Activated T-cell treated with anti-CD3 and anti-CD28 coated beads, Interleukin-2, amount 50 U/mL, for 4 hours (primary cell): ENCODE measurements at regions not wholly inside any gene's neighbourhood (a gene's known extent, or its start where the extent isn't known, plus 50 kb on each side); places are given as distances from the start of the nearest gene placed in this dataset.

Experiments used
- ATAC-seq, 2 donors: fragments of 200-7000 bp; cut with Tn5 transposase; one replicate each; pipeline ENCODE4 v1.10.0; 2021
- DNase-seq: peaks from one replicate; pipeline ENCODE4 v3.0.0-alpha.2; 2020
- H3K27me3 Mint-ChIP-seq: one replicate; pipeline ENCODE4 v1.8.0; 2021; ENCODE audit warnings: low read depth, mixed read lengths
- H3K36me3 Mint-ChIP-seq: one replicate; pipeline ENCODE4 v1.8.0; 2022; ENCODE audit warnings: mixed read lengths; ENCODE audit not compliant: insufficient read depth
- H3K4me1 Mint-ChIP-seq: one replicate; pipeline ENCODE4 v1.8.0; 2021; ENCODE audit warnings: low read depth, mixed read lengths
- H3K4me3 Mint-ChIP-seq: one replicate; pipeline ENCODE4 v1.8.0; 2021; ENCODE audit warnings: mild to moderate bottlenecking, moderate library complexity, mixed read lengths
- H3K9me3 Mint-ChIP-seq: one replicate; pipeline ENCODE4 v1.8.0; 2021; ENCODE audit warnings: mixed read lengths

DNA sequence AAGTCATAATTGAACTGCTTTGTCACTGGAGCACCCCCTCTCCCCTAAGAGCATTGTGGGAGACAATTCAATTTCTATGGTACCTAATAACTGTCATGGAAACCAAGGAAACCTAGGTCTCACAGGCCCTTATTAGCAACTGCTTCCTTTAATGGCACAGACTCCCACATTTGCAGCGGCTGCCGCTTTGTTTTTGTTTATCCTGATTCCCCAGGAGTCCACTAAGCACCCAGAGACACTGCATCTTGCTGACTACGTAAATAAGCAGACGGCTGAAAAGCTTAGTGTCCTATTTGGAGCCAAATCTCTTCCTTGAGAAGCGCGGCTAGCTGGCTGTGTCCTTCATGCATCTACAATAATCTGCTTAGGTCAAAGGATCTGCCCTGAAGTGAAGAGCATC is 494.4 kb downstream of the TMA16 start:
- H3K36me3 Mint-ChIP-seq = no peaks in the 10 kb centered on the region
- DNase-seq (no peak), ATAC-seq (no peak)
- no peaks in the 10 kb centered on the region for H3K27me3 Mint-ChIP-seq
- H3K9me3 Mint-ChIP-seq = no peaks in the 10 kb centered on the region
- H3K4me1 Mint-ChIP-seq = no peaks in the 10 kb centered on the region
- no peak overlapping the region for H3K4me3 Mint-ChIP-seq

DNA sequence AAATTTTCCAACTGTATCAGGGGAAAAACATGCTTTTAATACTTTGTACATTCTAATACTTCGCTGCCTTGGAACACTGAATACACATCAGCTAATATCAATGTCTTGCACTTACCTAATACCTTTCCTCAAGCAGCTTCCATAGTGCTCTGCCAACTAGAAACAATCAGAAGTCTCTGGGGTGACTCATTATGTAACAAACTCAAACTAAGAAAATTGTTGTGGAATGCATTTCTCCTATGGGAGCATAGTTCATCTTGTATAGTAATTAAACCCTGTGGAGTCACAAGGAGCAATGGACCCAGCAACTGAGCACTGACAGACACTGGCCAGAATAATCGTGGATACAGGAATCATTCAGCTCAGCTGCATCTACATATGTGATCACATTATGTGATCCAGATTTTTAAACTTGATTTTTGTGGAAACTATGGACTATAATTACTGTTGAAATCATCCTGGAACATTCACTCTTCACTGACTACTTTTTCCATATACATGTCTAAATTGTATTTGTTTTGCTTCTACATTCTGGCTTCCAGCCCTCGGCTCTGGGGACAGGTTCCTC is 496.9 kb downstream of the TMA16 start:
- Mint-ChIP-seq H3K27me3 (no peaks in the 10 kb centered on the region), H3K4me3 (no peak overlapping the region), H3K4me1 (no peaks in the 10 kb centered on the region), H3K36me3 (no peaks in the 10 kb centered on the region), H3K9me3 (no peaks in the 10 kb centered on the region)
- no peak for ATAC-seq
- DNase-seq = no peak

DNA sequence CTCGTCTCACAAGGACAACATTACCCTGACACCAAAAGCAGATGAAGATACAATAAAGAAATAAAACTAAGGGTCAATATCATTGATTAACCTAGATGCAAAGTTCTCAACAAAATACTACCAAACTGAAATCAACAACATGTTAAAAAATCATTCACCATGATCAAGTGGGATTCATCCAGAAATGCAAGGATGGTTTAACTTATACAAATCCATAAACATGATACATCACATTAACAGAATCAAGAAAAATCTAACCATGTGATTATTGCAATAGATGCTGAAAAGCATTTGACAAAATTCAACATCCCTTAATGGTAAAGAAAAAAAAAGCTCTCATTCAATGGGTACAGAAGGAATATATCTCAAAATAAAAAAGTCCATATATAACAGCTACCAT is 514.9 kb downstream of the TMA16 start:
- Mint-ChIP-seq H3K36me3 (no peaks in the 10 kb centered on the region), H3K4me3 (no peak overlapping the region), H3K9me3 (peaks cover 10% of the 10 kb centered on the region), H3K27me3 (no peaks in the 10 kb centered on the region), H3K4me1 (peaks cover 19% of the 10 kb centered on the region)
- no peak for ATAC-seq
- DNase-seq = no peak

DNA sequence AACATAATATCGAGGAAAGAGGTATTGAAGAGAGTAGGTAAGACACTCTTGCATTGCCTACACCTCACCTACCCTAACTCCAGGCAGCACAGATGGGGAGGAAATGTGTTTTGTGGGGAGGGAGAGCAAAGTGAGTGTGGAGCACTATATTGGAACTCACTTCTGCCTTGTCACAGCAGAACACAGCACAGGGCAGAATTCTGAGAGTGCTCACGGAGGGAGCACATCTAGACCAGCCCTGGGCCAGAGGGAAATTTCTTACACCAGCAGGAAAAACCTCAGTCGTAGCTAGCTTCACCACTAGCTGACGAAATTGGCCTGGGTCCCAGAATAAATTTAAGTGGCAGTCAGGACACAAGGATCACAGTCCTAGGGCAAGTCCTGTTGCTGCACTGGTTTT is 517.3 kb downstream of the TMA16 start:
- H3K9me3 Mint-ChIP-seq = peaks cover 14% of the 10 kb centered on the region
- ATAC-seq (no peak), DNase-seq (no peak)
- peaks cover 20% of the 10 kb centered on the region for H3K4me1 Mint-ChIP-seq
- H3K27me3 Mint-ChIP-seq = peaks cover 3% of the 10 kb centered on the region
- no peaks in the 10 kb centered on the region for H3K36me3 Mint-ChIP-seq
- no peak overlapping the region for H3K4me3 Mint-ChIP-seq

DNA sequence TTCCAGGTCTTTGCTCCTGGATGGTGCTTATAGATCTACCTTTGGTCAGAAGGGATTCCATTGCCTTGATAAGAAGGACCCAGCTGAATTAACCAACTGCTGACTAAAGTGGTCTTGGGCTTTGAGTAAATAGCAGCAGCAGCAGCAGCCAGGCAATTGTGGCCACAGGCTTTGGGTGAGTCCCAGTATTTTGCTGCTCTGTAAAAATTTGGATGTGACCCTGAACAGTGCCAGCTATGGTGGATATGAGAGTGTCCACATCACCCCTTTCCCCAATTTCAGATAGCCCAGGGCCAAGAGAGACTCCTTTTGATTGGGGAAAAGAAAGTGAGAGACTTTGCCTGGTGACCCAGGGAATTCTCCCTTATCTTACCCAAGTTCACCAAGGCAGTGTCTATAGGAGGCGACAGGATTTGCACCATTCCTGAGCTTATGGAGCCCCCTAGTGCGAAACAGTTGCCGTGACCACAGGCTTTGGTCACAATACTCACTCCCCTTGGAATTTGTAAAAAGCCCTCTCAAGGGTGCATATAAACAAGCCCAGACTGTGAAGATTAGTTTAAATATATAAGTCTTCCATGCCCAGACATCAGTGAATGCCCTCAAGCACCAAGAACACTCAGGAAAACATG is 518.0 kb downstream of the TMA16 start:
- Mint-ChIP-seq H3K27me3 (peaks cover 3% of the 10 kb centered on the region), H3K9me3 (peaks cover 14% of the 10 kb centered on the region), H3K36me3 (no peaks in the 10 kb centered on the region), H3K4me1 (peaks cover 20% of the 10 kb centered on the region), H3K4me3 (no peak overlapping the region)
- DNase-seq (peak; percentile 5), ATAC-seq (no peak)

DNA sequence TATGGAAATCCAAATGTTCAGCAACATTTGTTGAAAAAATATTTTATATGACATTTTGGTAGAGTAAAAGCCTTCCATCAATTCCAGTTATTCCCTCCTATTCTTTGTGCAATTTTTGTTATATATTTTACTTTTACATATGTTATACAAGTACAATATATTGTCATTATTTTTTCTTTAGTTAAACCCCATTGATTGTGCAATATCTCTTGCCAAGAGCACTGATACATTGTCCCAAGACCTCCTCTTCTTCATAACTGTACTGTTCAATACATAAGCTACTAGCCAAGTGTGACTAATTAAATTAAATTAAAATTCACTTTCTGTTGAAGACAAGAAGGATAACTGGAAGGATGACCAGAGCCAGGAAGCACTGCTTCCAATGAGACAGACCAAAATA is 527.5 kb downstream of the TMA16 start:
- H3K4me1 Mint-ChIP-seq = no peaks in the 10 kb centered on the region
- DNase-seq (no peak), ATAC-seq (no peak)
- H3K4me3 Mint-ChIP-seq = no peak overlapping the region
- H3K9me3 Mint-ChIP-seq = peaks cover 15% of the 10 kb centered on the region
- no peaks in the 10 kb centered on the region for H3K27me3 Mint-ChIP-seq
- no peaks in the 10 kb centered on the region for H3K36me3 Mint-ChIP-seq

DNA sequence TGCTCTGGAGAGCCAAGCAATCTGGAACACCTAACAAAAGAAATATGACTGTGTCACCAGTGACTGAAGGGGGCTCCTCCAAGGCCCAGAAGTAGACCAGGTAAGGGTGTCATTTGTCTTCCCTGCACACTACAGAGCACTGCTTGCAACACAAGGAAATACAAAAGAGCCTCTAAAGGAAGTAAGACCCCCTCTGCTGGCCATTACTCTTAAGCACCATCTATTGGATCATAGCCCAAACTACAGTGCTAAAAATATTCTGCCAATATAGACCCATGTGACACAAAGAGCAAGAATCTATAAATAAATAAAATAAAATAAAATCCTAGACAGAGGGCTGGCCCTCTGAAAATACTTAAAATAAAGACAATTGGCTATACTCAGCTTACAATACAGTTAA is 528.7 kb downstream of the TMA16 start:
- Mint-ChIP-seq H3K4me3 (no peak overlapping the region), H3K27me3 (no peaks in the 10 kb centered on the region), H3K4me1 (no peaks in the 10 kb centered on the region), H3K9me3 (peaks cover 15% of the 10 kb centered on the region), H3K36me3 (no peaks in the 10 kb centered on the region)
- ATAC-seq = no peak
- DNase-seq = no peak

DNA sequence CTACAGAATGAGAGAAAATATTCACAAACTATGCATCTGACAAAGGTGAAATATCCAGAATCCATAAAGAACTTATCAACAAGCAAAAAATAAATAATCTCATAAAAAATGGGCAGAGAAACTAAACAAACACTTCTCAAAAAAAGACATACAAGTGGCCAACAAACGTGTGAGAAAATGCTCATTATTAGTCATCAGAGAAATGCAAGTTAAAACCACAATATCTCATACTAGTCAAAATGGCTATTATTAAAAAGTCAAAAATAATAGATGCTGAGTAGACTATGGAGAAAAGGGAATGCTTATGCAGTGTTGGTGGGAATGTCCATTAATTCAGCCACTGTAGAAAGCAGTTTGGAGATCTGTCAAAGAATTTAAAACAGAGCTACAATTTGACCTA is 533.3 kb downstream of the TMA16 start:
- H3K4me1 Mint-ChIP-seq = no peaks in the 10 kb centered on the region
- no peaks in the 10 kb centered on the region for H3K27me3 Mint-ChIP-seq
- no peak for DNase-seq
- H3K9me3 Mint-ChIP-seq = peaks cover 15% of the 10 kb centered on the region
- ATAC-seq = no peak
- no peaks in the 10 kb centered on the region for H3K36me3 Mint-ChIP-seq
- no peak overlapping the region for H3K4me3 Mint-ChIP-seq

DNA sequence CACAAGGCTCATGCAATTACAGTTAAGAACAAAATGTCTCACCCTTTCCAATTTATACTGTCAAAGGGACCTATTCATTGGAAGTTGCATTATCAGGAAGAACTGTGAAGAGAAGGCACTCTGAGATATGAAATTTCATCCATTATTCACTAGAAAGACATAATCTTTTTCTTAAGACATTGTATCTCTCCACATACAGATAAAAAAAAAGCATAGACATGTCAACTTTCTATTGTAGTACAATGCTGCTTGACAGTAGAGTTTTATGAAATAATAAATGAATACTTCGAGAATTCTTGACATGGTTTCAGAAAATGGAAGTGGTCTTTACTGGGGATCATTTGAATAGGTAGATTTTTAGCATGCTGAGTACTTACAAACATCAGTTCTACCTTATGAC is 545.0 kb downstream of the TMA16 start:
- ATAC-seq = no peak
- H3K4me3 Mint-ChIP-seq = no peak overlapping the region
- no peaks in the 10 kb centered on the region for H3K9me3 Mint-ChIP-seq
- H3K36me3 Mint-ChIP-seq = no peaks in the 10 kb centered on the region
- no peaks in the 10 kb centered on the region for H3K27me3 Mint-ChIP-seq
- H3K4me1 Mint-ChIP-seq = no peaks in the 10 kb centered on the region
- no peak for DNase-seq

DNA sequence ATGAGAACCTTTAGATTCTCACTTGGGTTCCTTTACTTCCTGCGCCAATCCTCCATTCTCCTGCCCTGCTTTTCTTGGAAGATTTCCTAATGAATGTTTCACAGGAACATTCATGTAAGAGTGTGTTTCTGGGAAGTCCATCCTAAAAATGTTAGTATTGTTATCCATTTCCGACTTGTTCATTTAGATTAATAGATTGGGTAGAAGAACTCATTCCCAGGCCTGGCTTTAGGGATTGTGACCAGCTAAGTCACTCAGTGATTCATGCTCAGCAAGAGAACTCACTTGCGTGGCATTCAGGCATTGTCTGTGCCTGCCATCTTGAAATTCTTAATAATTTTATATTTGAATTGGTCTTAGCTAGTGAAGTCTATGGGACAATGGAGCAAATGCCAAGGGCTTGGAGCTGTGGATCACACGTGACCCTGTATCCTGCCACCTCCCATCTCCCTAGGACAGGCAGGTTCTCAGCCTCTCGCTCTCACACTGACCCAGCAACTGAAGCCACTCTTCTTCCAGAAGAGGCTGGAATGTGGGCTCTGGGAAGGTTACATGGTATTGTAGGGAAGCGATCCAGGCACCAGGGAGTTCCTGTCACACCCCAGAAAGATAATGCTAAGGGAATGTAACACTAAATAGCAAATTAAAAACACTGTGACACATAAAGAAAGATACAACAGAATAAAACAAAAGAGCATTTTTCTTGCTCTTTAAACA is 562.1 kb downstream of the TMA16 start:
- H3K27me3 Mint-ChIP-seq = no peaks in the 10 kb centered on the region
- H3K4me3 Mint-ChIP-seq = no peak overlapping the region
- H3K36me3 Mint-ChIP-seq = no peaks in the 10 kb centered on the region
- no peaks in the 10 kb centered on the region for H3K9me3 Mint-ChIP-seq
- no peak for DNase-seq
- no peaks in the 10 kb centered on the region for H3K4me1 Mint-ChIP-seq
- ATAC-seq = no peak

DNA sequence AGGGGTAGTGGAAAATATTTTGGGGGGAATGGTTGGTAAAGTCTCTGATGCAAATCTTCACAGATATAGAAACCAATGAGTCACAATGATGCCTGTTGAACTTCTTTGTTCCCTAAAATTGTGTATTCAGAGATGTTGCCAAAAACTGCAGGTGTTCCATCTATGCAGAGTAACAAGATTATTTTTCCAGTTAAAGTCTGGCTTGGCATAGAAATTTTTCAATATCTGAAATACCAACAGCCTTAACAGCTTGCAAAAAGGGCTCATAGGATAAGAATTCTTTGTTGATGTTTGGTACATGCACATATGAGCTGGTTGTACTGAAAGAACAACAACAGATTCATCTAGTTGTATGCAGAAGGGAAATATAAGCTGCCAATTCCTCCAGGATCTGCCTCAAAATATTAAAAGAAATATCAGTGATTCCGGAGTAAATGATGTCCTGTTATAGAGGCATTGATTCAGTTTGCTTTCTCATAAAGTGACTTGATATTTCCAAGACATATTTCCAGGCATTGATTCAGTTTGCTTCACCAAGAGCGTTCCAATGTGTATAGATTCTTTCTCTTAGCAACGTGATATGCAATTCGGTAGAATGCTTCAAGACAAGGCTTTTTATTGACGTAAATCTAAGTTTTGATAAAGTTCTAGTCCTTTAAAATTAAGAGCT is 564.4 kb downstream of the TMA16 start:
- ATAC-seq = no peak
- no peak overlapping the region for H3K4me3 Mint-ChIP-seq
- H3K9me3 Mint-ChIP-seq = peaks cover 2% of the 10 kb centered on the region
- H3K27me3 Mint-ChIP-seq = no peaks in the 10 kb centered on the region
- H3K4me1 Mint-ChIP-seq = no peaks in the 10 kb centered on the region
- H3K36me3 Mint-ChIP-seq = no peaks in the 10 kb centered on the region
- no peak for DNase-seq

DNA sequence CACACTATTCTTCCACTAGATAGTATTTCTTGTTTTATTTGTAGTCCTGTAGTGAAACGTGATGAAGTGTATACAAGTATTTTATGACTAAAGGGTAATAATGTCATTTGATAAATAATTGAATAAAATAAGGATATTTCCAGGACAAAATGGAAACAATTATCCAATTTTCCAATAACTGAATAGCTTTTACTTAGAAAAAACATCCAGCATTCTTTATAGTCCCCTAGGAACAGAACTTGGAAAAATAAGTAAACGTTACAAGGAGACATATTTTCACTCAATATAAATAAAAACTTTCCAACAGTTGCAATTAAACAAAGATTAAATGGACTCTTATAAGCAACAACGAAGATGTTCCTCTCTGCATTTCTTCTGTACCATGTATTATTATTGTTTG is 566.0 kb downstream of the TMA16 start:
- DNase-seq (no peak), ATAC-seq (no peak)
- Mint-ChIP-seq H3K9me3 (peaks cover 8% of the 10 kb centered on the region), H3K4me3 (no peak overlapping the region), H3K4me1 (no peaks in the 10 kb centered on the region), H3K27me3 (no peaks in the 10 kb centered on the region), H3K36me3 (no peaks in the 10 kb centered on the region)

DNA sequence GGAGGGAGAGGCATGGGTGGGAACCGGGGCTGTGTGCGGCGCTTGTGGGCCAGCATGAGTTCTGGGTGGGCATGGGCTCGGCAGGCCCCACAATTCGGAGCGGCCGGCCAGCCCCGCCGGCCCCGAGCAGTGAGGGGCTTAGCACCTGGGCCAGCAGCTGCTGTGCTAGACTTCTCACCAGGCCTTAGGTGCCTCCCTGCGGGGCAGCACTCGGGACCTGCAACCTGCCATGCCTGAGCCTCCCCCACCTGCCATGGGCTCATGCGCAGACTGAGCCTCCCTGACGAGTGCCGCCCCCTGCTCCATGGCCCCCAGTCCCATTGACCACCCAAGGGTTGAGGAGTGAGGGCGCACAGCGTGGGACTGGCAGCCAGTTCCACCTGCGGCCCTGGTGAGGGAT is 573.9 kb downstream of the TMA16 start:
- no peaks in the 10 kb centered on the region for H3K4me1 Mint-ChIP-seq
- no peak overlapping the region for H3K4me3 Mint-ChIP-seq
- peaks cover 29% of the 10 kb centered on the region for H3K9me3 Mint-ChIP-seq
- DNase-seq (no peak), ATAC-seq (no peak)
- no peaks in the 10 kb centered on the region for H3K36me3 Mint-ChIP-seq
- no peaks in the 10 kb centered on the region for H3K27me3 Mint-ChIP-seq

DNA sequence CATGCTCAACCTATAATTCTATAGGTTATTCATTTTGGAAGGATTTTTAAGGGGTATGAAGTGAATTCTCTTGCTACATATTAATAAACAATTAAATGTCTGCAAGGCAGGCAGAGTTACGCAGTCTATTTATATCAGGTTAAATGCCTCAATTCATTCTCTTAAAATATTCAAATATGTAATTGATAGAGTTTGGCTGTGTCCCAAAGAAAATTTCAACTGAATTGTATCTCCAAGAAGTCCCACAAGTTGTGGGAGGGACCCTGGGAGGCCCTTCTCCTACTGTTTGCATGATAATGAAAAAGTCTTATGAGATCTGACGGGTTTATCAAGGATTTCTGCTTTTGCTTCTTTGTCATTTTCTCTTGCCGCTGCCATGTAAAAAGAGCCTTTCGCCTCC is 576.1 kb downstream of the TMA16 start:
- Mint-ChIP-seq H3K27me3 (no peaks in the 10 kb centered on the region), H3K4me3 (no peak overlapping the region), H3K36me3 (no peaks in the 10 kb centered on the region), H3K9me3 (peaks cover 22% of the 10 kb centered on the region), H3K4me1 (no peaks in the 10 kb centered on the region)
- DNase-seq (no peak), ATAC-seq (no peak)

DNA sequence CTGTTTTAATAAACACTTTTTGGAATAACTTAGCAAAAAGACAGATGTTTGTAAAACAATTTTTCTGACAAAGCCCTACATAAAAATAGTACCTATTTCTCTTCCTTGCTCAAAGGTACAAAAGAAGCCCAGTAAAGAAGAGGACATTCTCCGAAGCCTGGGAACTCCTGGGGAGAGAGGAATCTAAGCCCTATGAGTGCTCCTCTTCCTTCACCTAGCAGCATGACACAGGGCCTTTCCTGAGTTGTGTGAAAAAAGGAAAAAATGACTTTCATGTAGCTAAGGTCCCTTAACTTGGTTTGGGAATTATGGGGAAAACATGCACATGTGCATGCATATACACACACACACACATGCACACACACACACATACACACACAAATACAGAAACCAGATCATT is 586.9 kb downstream of the TMA16 start:
- Mint-ChIP-seq H3K4me3 (no peak overlapping the region), H3K9me3 (no peaks in the 10 kb centered on the region), H3K4me1 (no peaks in the 10 kb centered on the region), H3K36me3 (no peaks in the 10 kb centered on the region), H3K27me3 (no peaks in the 10 kb centered on the region)
- ATAC-seq (no peak), DNase-seq (no peak)
